ENCODE measurements at regions not wholly inside any gene's neighbourhood (a gene's known extent, or its start where the extent isn't known, plus 50 kb on each side); places are given as distances from the start of the nearest gene placed in this dataset.
"Not testable (repeated sequence)": the region's sequence is repeated elsewhere in the genome, so short reads cannot be mapped to it uniquely, and the experiment has no call there.

GRCh38 chr5:96320797-96321196 is 112.3 kb downstream of the PCSK1 start:
- no peak for DNase-seq (ENCODE audit: low read depth in 2 of 2, low spot score in 1 of 2)

GRCh38 chr5:96319981-96320739 is 112.9 kb downstream of the PCSK1 start:
- DNase-seq (ENCODE audit: low read depth in 2 of 2, low spot score in 1 of 2): not testable (repeated sequence)

GRCh38 chr5:96318569-96319110 is 114.4 kb downstream of the PCSK1 start:
- no peak for DNase-seq (ENCODE audit: low read depth in 2 of 2, low spot score in 1 of 2)

GRCh38 chr5:96317945-96318344 is 115.1 kb downstream of the PCSK1 start:
- DNase-seq (ENCODE audit: low read depth in 2 of 2, low spot score in 1 of 2): no peak

GRCh38 chr5:96316487-96316886 is 116.6 kb downstream of the PCSK1 start:
- DNase-seq (ENCODE audit: low read depth in 2 of 2, low spot score in 1 of 2): no peak

- no peak for DNase-seq (ENCODE audit: low read depth in 2 of 2, low spot score in 1 of 2)
These were observed 117.0 kb downstream of the PCSK1 start for GRCh38 chr5:96316017-96316416.

GRCh38 chr5:96315431-96315830 is 117.6 kb downstream of the PCSK1 start:
- no peak for DNase-seq (ENCODE audit: low read depth in 2 of 2, low spot score in 1 of 2)

GRCh38 chr5:96312383-96312782 is 120.7 kb downstream of the PCSK1 start:
- DNase-seq (ENCODE audit: low read depth in 2 of 2, low spot score in 1 of 2): no peak

GRCh38 chr5:96307047-96307446 is 126.0 kb downstream of the PCSK1 start:
- not testable (repeated sequence) for DNase-seq (ENCODE audit: low read depth in 2 of 2, low spot score in 1 of 2)

GRCh38 chr5:96302174-96302738 is 130.8 kb downstream of the PCSK1 start:
- DNase-seq (ENCODE audit: low read depth in 2 of 2, low spot score in 1 of 2): no peak

- DNase-seq (ENCODE audit: low read depth in 2 of 2, low spot score in 1 of 2): no peak
These were observed 132.1 kb downstream of the PCSK1 start for GRCh38 chr5:96300976-96301375.

GRCh38 chr5:96297867-96298266 is 135.2 kb downstream of the PCSK1 start:
- no peak for DNase-seq (ENCODE audit: low read depth in 2 of 2, low spot score in 1 of 2)

- DNase-seq (ENCODE audit: low read depth in 2 of 2, low spot score in 1 of 2): no peak
These were observed 135.8 kb downstream of the PCSK1 start for GRCh38 chr5:96297290-96297689.

GRCh38 chr5:96294884-96295202 is 138.2 kb downstream of the PCSK1 start:
- DNase-seq (ENCODE audit: low read depth in 2 of 2, low spot score in 1 of 2): no peak

- no peak for DNase-seq (ENCODE audit: low read depth in 2 of 2, low spot score in 1 of 2)
These were observed 138.8 kb downstream of the PCSK1 start for GRCh38 chr5:96293966-96294883.

GRCh38 chr5:96292582-96293247 is 140.3 kb downstream of the PCSK1 start:
- no peak for DNase-seq (ENCODE audit: low read depth in 2 of 2, low spot score in 1 of 2)

- not testable (repeated sequence) for DNase-seq (ENCODE audit: low read depth in 2 of 2, low spot score in 1 of 2)
These were observed 143.8 kb downstream of the PCSK1 start for GRCh38 chr5:96289287-96289686.

- no peak for DNase-seq (ENCODE audit: low read depth in 2 of 2, low spot score in 1 of 2)
These were observed 144.2 kb downstream of the PCSK1 start for GRCh38 chr5:96288845-96289185.

- no peak for DNase-seq (ENCODE audit: low read depth in 2 of 2, low spot score in 1 of 2)
These were observed 144.7 kb downstream of the PCSK1 start for GRCh38 chr5:96288166-96288844.

GRCh38 chr5:96287136-96287535 is 145.9 kb downstream of the PCSK1 start:
- DNase-seq (ENCODE audit: low read depth in 2 of 2, low spot score in 1 of 2): no peak

GRCh38 chr5:96285823-96286222 is 147.2 kb downstream of the PCSK1 start:
- DNase-seq (ENCODE audit: low read depth in 2 of 2, low spot score in 1 of 2): no peak
